ENCODE measurements at regions not wholly inside any gene's neighbourhood (a gene's known extent, or its start where the extent isn't known, plus 50 kb on each side); places are given as distances from the start of the nearest gene placed in this dataset.

GRCh38 chr7:155864991-155865690, 52.9 kb upstream of the SHH start (continued):
- TF ChIP-seq REST (IDR thresholded peaks at IDR 0.05) (no peak), ZBTB33 (IDR thresholded peaks at IDR 0.05) (no peak)

GRCh38 chr7:155864271-155864985, 52.2 kb upstream of the SHH start:
- no peak for DNase-seq (ENCODE audit: low spot score)

More at GRCh38 chr7:155864271-155864985, 52.2 kb upstream of the SHH start:
- Histone ChIP-seq H3K36me3 (ENCODE audit: control insufficient read depth in 4 of 4, insufficient read depth in 3 of 4, low read depth in 1 of 4, low read length in 3 of 4) (no peaks in the 10 kb centered on the region), H3K4me3 (ENCODE audit: low read depth in 1 of 3, low read length in 3 of 3) (no peak overlapping the region), H3K9ac (ENCODE audit: low read depth in 1 of 2, low read length in 2 of 2) (no peak overlapping the region), H3K27ac (ENCODE audit: low read depth in 1 of 2, low read length in 2 of 2) (no peak overlapping the region), H3K4me1 (ENCODE audit: control insufficient read depth in 4 of 4, insufficient read depth in 4 of 4, low read length in 3 of 4) (peaks cover 14 to 36% (median 21%) of the 10 kb centered on the region in 4 donors), H3K9me3 (ENCODE audit: control insufficient read depth in 4 of 4, low read length in 3 of 4) (no peaks in the 10 kb centered on the region), H3K27me3 (ENCODE audit: control insufficient read depth in 4 of 4, insufficient read depth in 4 of 4, low read length in 3 of 4) (no peaks in the 10 kb centered on the region)
- WGBS: 84% methylated on average over 10 of the region's 10 CpGs
- TF ChIP-seq REST (IDR thresholded peaks at IDR 0.05): no peak
- TF ChIP-seq EGR1 (IDR thresholded peaks at IDR 0.05; ENCODE audit: low read depth in 2 of 2): no peak
- TF ChIP-seq MAX (IDR thresholded peaks at IDR 0.05): no peak
